ENCODE measurements at regions not wholly inside any gene's neighbourhood (a gene's known extent, or its start where the extent isn't known, plus 50 kb on each side); places are given as distances from the start of the nearest gene placed in this dataset.
"Not testable (repeated sequence)": the region's sequence is repeated elsewhere in the genome, so short reads cannot be mapped to it uniquely, and the experiment has no call there.

DNA sequence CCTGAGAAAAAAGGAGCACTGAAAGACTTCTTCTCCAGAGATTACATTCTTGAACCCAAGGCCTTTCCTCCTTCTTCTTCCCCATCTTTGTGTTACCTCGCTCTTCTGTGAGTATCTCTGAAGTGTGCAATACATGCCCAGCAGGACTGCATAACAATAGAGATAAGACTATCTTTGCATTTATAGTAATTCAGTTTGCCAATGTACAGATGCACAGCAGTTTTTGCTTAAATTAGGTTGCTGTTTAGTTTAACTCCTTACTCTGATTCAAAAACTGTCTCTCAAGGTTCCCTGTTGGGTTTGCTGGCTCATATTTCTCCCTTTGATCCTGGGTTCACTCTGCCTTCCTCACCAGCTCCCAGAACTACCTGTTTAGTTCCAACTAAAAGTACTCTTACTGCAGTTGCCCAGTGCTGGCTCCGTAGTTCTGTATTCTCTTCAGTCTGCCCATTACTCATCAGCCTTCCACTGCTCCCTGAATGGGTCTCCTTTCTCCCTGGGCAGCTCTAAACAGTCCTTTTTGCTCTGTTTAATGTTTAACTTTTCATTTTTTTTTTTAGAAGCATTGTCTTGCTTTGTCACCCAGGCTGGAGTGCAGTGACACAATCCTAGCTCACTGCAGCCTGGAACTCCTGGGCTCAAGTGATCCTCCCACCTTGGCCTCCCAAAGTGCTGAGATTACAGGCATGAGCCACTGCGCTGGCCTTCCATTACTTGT, 180.6 kb upstream of the CAND1 start:
- H3K27me3 ChIP-seq (ENCODE audit: insufficient read depth, low read length, poor library complexity), result peaks cover 4% of the 10 kb centered on the region

DNA sequence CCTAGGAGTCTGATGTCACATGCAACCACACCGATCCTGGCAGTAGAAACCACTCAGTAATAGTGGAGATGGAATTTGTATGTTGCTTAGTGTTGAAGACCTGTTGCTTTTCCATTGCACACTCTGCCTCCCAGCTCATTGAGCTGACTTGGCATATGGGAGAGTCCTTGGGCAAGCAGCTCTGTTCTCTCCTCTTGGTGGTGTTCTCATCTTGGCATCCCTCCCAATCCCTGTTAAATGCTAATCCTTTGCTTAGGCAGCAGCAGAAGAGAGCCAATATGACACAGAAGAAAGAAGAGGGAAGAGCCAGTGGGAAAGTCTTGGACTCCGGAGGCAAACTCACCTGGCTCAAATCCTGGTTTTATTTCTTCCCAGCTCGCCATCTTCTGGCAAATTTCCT, 178.0 kb upstream of the CAND1 start:
- no peaks in the 10 kb centered on the region for H3K36me3 ChIP-seq (ENCODE audit: insufficient read depth, low read length)
- no peaks in the 10 kb centered on the region for H3K4me1 ChIP-seq (ENCODE audit: insufficient read depth, low read length)
- H3K27ac ChIP-seq (ENCODE audit: low read length), result no peak overlapping the region
- TF ChIP-seq, protein P1, sequence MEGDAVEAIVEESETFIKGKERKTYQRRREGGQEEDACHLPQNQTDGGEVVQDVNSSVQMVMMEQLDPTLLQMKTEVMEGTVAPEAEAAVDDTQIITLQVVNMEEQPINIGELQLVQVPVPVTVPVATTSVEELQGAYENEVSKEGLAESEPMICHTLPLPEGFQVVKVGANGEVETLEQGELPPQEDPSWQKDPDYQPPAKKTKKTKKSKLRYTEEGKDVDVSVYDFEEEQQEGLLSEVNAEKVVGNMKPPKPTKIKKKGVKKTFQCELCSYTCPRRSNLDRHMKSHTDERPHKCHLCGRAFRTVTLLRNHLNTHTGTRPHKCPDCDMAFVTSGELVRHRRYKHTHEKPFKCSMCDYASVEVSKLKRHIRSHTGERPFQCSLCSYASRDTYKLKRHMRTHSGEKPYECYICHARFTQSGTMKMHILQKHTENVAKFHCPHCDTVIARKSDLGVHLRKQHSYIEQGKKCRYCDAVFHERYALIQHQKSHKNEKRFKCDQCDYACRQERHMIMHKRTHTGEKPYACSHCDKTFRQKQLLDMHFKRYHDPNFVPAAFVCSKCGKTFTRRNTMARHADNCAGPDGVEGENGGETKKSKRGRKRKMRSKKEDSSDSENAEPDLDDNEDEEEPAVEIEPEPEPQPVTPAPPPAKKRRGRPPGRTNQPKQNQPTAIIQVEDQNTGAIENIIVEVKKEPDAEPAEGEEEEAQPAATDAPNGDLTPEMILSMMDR (IDR thresholded peaks at IDR 0.05; ENCODE audit: borderline replicate concordance, extremely low read depth, low read length, poor library complexity, severe bottlenecking), result no peak
- TF ChIP-seq EZH2 (IDR thresholded peaks at IDR 0.05; ENCODE audit: borderline replicate concordance, low read depth, low read length, severe bottlenecking), result no peak
- no peaks in the 10 kb centered on the region for H4K20me1 ChIP-seq (ENCODE audit: insufficient read depth, low read length)
- H3K79me2 ChIP-seq (ENCODE audit: insufficient read depth, low read length), result no peaks in the 10 kb centered on the region
- H3K4me2 ChIP-seq (ENCODE audit: insufficient read depth, low read length), result no peak overlapping the region
- no peak overlapping the region for H3K9ac ChIP-seq (ENCODE audit: low read depth, low read length)
- peaks cover 4% of the 10 kb centered on the region for H3K27me3 ChIP-seq (ENCODE audit: insufficient read depth, low read length, poor library complexity)
- no peak overlapping the region for H2AFZ ChIP-seq (ENCODE audit: low read depth, low read length)
- H3K9me3 ChIP-seq (ENCODE audit: insufficient read depth, low read length, severe bottlenecking), result no peaks in the 10 kb centered on the region
- H3K4me3 ChIP-seq (ENCODE audit: low read depth in 1 of 2, low read length in 2 of 2), result no peak overlapping the region
- no peak for DNase-seq
- ATAC-seq (ENCODE audit: insufficient read depth, low read depth), result no peak

More for the DNA sequence above, 180.6 kb upstream of the CAND1 start:
- no peaks in the 10 kb centered on the region for H3K4me1 ChIP-seq (ENCODE audit: insufficient read depth, low read length)
- H3K9me3 ChIP-seq (ENCODE audit: insufficient read depth, low read length, severe bottlenecking), result no peaks in the 10 kb centered on the region
- no peaks in the 10 kb centered on the region for H3K36me3 ChIP-seq (ENCODE audit: insufficient read depth, low read length)
- ATAC-seq (ENCODE audit: insufficient read depth, low read depth), result no peak
- no peak overlapping the region for H3K27ac ChIP-seq (ENCODE audit: low read length)
- no peaks in the 10 kb centered on the region for H3K79me2 ChIP-seq (ENCODE audit: insufficient read depth, low read length)
- no peak overlapping the region for H2AFZ ChIP-seq (ENCODE audit: low read depth, low read length)
- no peak overlapping the region for H3K9ac ChIP-seq (ENCODE audit: low read depth, low read length)
- TF ChIP-seq EZH2 (IDR thresholded peaks at IDR 0.05; ENCODE audit: borderline replicate concordance, low read depth, low read length, severe bottlenecking), result no peak
- TF ChIP-seq, protein P1 (IDR thresholded peaks at IDR 0.05; ENCODE audit: borderline replicate concordance, extremely low read depth, low read length, poor library complexity, severe bottlenecking), result no peak
- no peak overlapping the region for H3K4me3 ChIP-seq (ENCODE audit: low read depth in 1 of 2, low read length in 2 of 2)
- no peak overlapping the region for H3K4me2 ChIP-seq (ENCODE audit: insufficient read depth, low read length)
- no peaks in the 10 kb centered on the region for H4K20me1 ChIP-seq (ENCODE audit: insufficient read depth, low read length)
- no peak for DNase-seq

DNA sequence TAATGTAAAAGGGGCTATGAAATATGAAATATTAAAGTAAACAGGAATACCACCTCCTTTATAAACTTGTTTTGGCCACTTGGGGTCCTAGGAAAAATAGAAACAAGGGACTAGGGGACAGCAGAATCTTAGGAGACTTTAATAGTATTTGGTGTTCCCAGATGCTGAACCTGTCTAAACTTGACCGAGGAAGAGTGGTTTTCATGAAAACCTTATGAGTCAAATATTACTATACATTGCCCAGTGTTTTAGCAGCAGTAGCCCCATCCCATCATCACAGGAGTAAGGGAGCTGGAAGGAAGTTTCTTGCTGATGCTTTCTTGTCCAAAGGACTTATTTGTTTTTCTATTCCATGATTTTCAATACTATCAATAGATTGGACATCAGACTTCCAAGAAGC, 177.5 kb upstream of the CAND1 start:
- H3K79me2 ChIP-seq (ENCODE audit: insufficient read depth, low read length), result no peaks in the 10 kb centered on the region
- no peak overlapping the region for H3K27ac ChIP-seq (ENCODE audit: low read length)
- no peaks in the 10 kb centered on the region for H3K4me1 ChIP-seq (ENCODE audit: insufficient read depth, low read length)
- no peak overlapping the region for H3K4me3 ChIP-seq (ENCODE audit: low read depth in 1 of 2, low read length in 2 of 2)
- H3K27me3 ChIP-seq (ENCODE audit: insufficient read depth, low read length, poor library complexity), result peaks cover 4% of the 10 kb centered on the region
- no peaks in the 10 kb centered on the region for H3K36me3 ChIP-seq (ENCODE audit: insufficient read depth, low read length)
- no peaks in the 10 kb centered on the region for H4K20me1 ChIP-seq (ENCODE audit: insufficient read depth, low read length)
- no peak overlapping the region for H3K4me2 ChIP-seq (ENCODE audit: insufficient read depth, low read length)
- ATAC-seq (ENCODE audit: insufficient read depth, low read depth), result no peak
- DNase-seq, result no peak
- TF ChIP-seq EZH2 (IDR thresholded peaks at IDR 0.05; ENCODE audit: borderline replicate concordance, low read depth, low read length, severe bottlenecking), result no peak
- TF ChIP-seq, protein P1 (IDR thresholded peaks at IDR 0.05; ENCODE audit: borderline replicate concordance, extremely low read depth, low read length, poor library complexity, severe bottlenecking), result no peak
- no peak overlapping the region for H2AFZ ChIP-seq (ENCODE audit: low read depth, low read length)
- H3K9ac ChIP-seq (ENCODE audit: low read depth, low read length), result no peak overlapping the region
- no peaks in the 10 kb centered on the region for H3K9me3 ChIP-seq (ENCODE audit: insufficient read depth, low read length, severe bottlenecking)

DNA sequence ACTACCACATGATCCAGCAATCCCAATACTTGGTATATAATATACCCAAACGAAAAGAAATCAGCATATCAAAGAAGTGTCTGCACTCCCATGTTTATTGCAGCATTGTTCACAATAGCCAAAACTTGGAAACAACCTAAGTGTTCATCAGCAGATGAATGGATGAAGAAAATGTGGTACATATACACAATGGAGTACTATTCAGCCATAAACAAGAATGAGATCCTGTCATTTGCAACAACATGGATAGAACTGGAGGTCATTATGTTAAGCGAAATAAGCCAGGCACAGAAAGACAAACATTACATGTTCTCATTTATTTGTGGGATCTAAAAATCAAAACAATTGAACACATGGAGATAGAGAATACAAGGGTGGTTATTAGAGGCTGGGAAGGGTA, 176.2 kb upstream of the CAND1 start:
- H4K20me1 ChIP-seq (ENCODE audit: insufficient read depth, low read length); H3K27me3 ChIP-seq (ENCODE audit: insufficient read depth, low read length, poor library complexity); H3K27ac ChIP-seq (ENCODE audit: low read length); H2AFZ ChIP-seq (ENCODE audit: low read depth, low read length); H3K4me3 ChIP-seq (ENCODE audit: low read depth in 1 of 2, low read length in 2 of 2); H3K4me1 ChIP-seq (ENCODE audit: insufficient read depth, low read length); H3K36me3 ChIP-seq (ENCODE audit: insufficient read depth, low read length); DNase-seq; H3K9ac ChIP-seq (ENCODE audit: low read depth, low read length); H3K9me3 ChIP-seq (ENCODE audit: insufficient read depth, low read length, severe bottlenecking); H3K79me2 ChIP-seq (ENCODE audit: insufficient read depth, low read length); H3K4me2 ChIP-seq (ENCODE audit: insufficient read depth, low read length); ATAC-seq (ENCODE audit: insufficient read depth, low read depth): not testable (repeated sequence)
